CD14-positive monocyte (primary cell): ENCODE measurements at regions not wholly inside any gene's neighbourhood (a gene's known extent, or its start where the extent isn't known, plus 50 kb on each side); places are given as distances from the start of the nearest gene placed in this dataset.

Source experiments
- DNase-seq, 3 donors: peaks; one replicate each; pipeline ENCODE4 v3.0.0-alpha.2; 2011 to 2022
- H2AFZ ChIP-seq: 2 replicates; pipeline ENCODE4 v1.6.0; 2012; ENCODE audit warnings: mild to moderate bottlenecking, low read depth, low read length, inconsistent platforms; ENCODE audit not compliant: insufficient read depth, poor library complexity, severe bottlenecking
- H3K27ac ChIP-seq, 2 donors: 1 replicate in 1 of 2; 2 replicates in 1 of 2; pipeline ENCODE4 v1.5.1; 2012 to 2013; ENCODE audit warnings: low read length in 2 of 2, control low read depth in 1 of 2, inconsistent platforms in 1 of 2, low read depth in 1 of 2, mild to moderate bottlenecking in 1 of 2
- H3K27me3 ChIP-seq, 2 donors: one replicate each; pipeline versions ENCODE4 v1.6.0 to v1.6.1; 2011 to 2013; ENCODE audit warnings: low read length in 2 of 2; ENCODE audit not compliant: control insufficient read depth in 2 of 2, insufficient read depth in 2 of 2
- H3K36me3 ChIP-seq, 2 donors: replicated peaks in 1 of 2; 1 replicate in 1 of 2; 2 replicates in 1 of 2; pipeline versions ENCODE4 v1.5.1 to v1.6.1; 2012 to 2013; ENCODE audit warnings: low read length in 2 of 2, control low read depth in 1 of 2, inconsistent platforms in 1 of 2, mild to moderate bottlenecking in 1 of 2; ENCODE audit not compliant: insufficient read depth in 2 of 2, control insufficient read depth in 1 of 2
- H3K4me1 ChIP-seq, 2 donors: 1 replicate in 1 of 2; 2 replicates in 1 of 2; pipeline versions ENCODE4 v1.5.1 to v1.6.1; 2012 to 2013; ENCODE audit warnings: low read length in 2 of 2, control low read depth in 1 of 2, inconsistent platforms in 1 of 2, mild to moderate bottlenecking in 1 of 2, moderate library complexity in 1 of 2; ENCODE audit not compliant: insufficient read depth in 2 of 2, control insufficient read depth in 1 of 2
- H3K4me2 ChIP-seq: replicated peaks from 2 replicates; pipeline ENCODE3; 2012; ENCODE audit warnings: low read length, moderate library complexity, mild to moderate bottlenecking; ENCODE audit not compliant: poor library complexity, severe bottlenecking; ENCODE audit errors: extremely low read depth
- H3K4me3 ChIP-seq, 3 experiments: fragments of 200-600 bp in 1 of 3; sonication (generic) in 1 of 3; replicated peaks in 1 of 3; 1 replicate in 2 of 3; 2 replicates in 1 of 3; pipeline ENCODE4 v1.5.1; 2011 to 2013; ENCODE audit warnings: low read length in 3 of 3, mild to moderate bottlenecking in 3 of 3, control low read depth in 2 of 3, low read depth in 2 of 3, inconsistent platforms in 1 of 3, moderate library complexity in 1 of 3
- H3K79me2 ChIP-seq: 2 replicates; pipeline ENCODE4 v1.6.0; 2012; ENCODE audit warnings: mild to moderate bottlenecking, control low read depth, inconsistent platforms, low read length, moderate library complexity; ENCODE audit not compliant: insufficient read depth
- H3K9ac ChIP-seq: 2 replicates; pipeline ENCODE4 v1.6.0; 2017; ENCODE audit warnings: low read length, mild to moderate bottlenecking; ENCODE audit not compliant: insufficient read depth, poor library complexity, severe bottlenecking
- H3K9me3 ChIP-seq, 2 donors: replicated peaks in 1 of 2; 1 replicate in 1 of 2; 2 replicates in 1 of 2; pipeline versions ENCODE4 v1.5.1 to v1.6.1; 2012 to 2013; ENCODE audit warnings: low read length in 2 of 2, control low read depth in 1 of 2; ENCODE audit not compliant: control insufficient read depth in 1 of 2, insufficient read depth in 1 of 2
- H4K20me1 ChIP-seq: 2 replicates; pipeline ENCODE4 v1.6.0; 2012; ENCODE audit warnings: mild to moderate bottlenecking, low read length, control low read depth, moderate library complexity; ENCODE audit not compliant: insufficient read depth
- H3K27ac Mint-ChIP-seq, 7 donors: one replicate each; pipeline ENCODE4 v1.8.0; 2020; ENCODE audit warnings: mild to moderate bottlenecking in 7 of 7, mixed read lengths in 7 of 7, moderate library complexity in 6 of 7, inconsistent platforms in 2 of 7
- H3K27me3 Mint-ChIP-seq, 3 donors: one replicate each; pipeline ENCODE4 v1.8.0; 2021 to 2022; ENCODE audit warnings: low read depth in 3 of 3, mild to moderate bottlenecking in 3 of 3, mixed read lengths in 3 of 3, moderate library complexity in 3 of 3, inconsistent platforms in 1 of 3
- H3K36me3 Mint-ChIP-seq, 2 donors: one replicate each; pipeline ENCODE4 v1.8.0; 2020; ENCODE audit warnings: mixed read lengths in 2 of 2, inconsistent platforms in 1 of 2, mild to moderate bottlenecking in 1 of 2
- H3K4me1 Mint-ChIP-seq: one replicate; pipeline ENCODE4 v1.8.0; 2020; ENCODE audit warnings: mild to moderate bottlenecking, mixed read lengths
- H3K4me3 Mint-ChIP-seq, 2 donors: one replicate each; pipeline ENCODE4 v1.8.0; 2020; ENCODE audit warnings: mild to moderate bottlenecking in 2 of 2, mixed read lengths in 2 of 2, moderate library complexity in 1 of 2
- H3K9me3 Mint-ChIP-seq, 7 donors: one replicate each; pipeline ENCODE4 v1.8.0; 2020 to 2022; ENCODE audit warnings: mixed read lengths in 7 of 7, mild to moderate bottlenecking in 6 of 7, moderate library complexity in 6 of 7, inconsistent platforms in 2 of 7
- WGBS: methylation state at CpG from one replicate; pipeline ENCODE4 v1.1.5; 2013; ENCODE audit warnings: missing lambda C conversion rate; ENCODE audit not compliant: insufficient coverage; 5-methylcytosine and 5-hydroxymethylcytosine counted together
- intact Hi-C, 2 donors: fragments of 100-400 bp; cut with micrococcal nuclease; formaldehyde crosslinking; loops; one replicate each; pipeline versions ENCODE4 v1.15.0 to v1.15.1; 2023
- TF ChIP-seq, protein P1 (sequence below): fragments of 200-600 bp; IDR thresholded peaks from one replicate; pipeline ENCODE4 v1.8.0; 2022; ENCODE audit warnings: antibody characterized with exemption, mild to moderate bottlenecking

DNA sequence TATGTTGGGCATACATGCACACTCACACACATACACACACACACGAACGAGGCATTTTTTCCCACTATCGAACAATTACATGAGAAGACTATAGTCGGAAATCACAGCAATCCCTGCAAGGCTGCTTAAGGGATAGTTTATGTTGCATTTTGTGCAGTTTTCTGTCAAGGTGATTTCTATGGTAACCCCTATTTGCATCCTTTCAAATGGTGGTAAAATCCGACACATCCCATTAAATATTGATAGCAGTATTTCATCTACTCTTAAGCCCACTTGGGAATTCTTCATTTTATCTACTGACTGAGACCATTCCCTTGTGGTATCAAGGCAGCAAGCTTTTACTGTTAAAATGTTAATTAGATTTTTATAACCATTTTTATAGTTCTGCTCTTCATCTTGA, 457.8 kb downstream of the HACE1 start:
- DNase-seq: no peak
- H3K36me3 Mint-ChIP-seq: no peaks in the 10 kb centered on the region
- peaks cover 0 to 4% (median 2%) of the 10 kb centered on the region in 7 donors for H3K9me3 Mint-ChIP-seq
- Histone ChIP-seq H4K20me1 (no peaks in the 10 kb centered on the region), H3K4me3 (no peak overlapping the region), H3K4me2 (no peak overlapping the region), H3K4me1 (no peaks in the 10 kb centered on the region), H3K79me2 (no peaks in the 10 kb centered on the region), H2AFZ (no peak overlapping the region), H3K9me3 (no peaks in the 10 kb centered on the region), H3K9ac (no peak overlapping the region), H3K27me3 (no peaks in the 10 kb centered on the region), H3K27ac (no peak overlapping the region), H3K36me3 (no peaks in the 10 kb centered on the region)
- H3K4me3 Mint-ChIP-seq: no peak overlapping the region
- H3K27me3 Mint-ChIP-seq: peaks cover 0 to 2% (median 0%) of the 10 kb centered on the region in 3 donors
- WGBS: no CpG with 5 or more reads among the region's 5 CpGs
- no peak overlapping the region for H3K27ac Mint-ChIP-seq
- intact Hi-C loops: no loop called here
- TF ChIP-seq, protein P1, sequence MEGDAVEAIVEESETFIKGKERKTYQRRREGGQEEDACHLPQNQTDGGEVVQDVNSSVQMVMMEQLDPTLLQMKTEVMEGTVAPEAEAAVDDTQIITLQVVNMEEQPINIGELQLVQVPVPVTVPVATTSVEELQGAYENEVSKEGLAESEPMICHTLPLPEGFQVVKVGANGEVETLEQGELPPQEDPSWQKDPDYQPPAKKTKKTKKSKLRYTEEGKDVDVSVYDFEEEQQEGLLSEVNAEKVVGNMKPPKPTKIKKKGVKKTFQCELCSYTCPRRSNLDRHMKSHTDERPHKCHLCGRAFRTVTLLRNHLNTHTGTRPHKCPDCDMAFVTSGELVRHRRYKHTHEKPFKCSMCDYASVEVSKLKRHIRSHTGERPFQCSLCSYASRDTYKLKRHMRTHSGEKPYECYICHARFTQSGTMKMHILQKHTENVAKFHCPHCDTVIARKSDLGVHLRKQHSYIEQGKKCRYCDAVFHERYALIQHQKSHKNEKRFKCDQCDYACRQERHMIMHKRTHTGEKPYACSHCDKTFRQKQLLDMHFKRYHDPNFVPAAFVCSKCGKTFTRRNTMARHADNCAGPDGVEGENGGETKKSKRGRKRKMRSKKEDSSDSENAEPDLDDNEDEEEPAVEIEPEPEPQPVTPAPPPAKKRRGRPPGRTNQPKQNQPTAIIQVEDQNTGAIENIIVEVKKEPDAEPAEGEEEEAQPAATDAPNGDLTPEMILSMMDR: no peak
- no peaks in the 10 kb centered on the region for H3K4me1 Mint-ChIP-seq

DNA sequence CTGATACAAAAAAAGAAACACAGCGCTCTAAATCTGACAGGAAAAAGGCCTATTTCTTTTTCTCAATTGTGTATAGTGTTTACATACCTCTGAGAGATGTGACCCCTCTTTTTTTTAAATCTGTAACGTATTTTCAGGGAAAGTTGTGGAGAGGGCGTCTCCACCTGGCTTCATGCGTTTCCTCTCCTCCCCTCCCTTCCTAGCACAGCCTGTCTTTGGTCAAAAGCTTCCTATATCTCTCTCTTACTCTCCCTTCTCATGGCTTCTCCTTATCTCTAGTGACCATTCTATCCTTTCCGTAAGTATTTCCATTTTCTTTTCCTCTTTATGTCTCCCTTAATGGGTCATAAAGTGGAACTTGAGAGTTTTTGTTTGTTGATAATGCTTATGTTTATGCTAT, 458.9 kb downstream of the HACE1 start:
- Histone ChIP-seq H3K27me3 (no peaks in the 10 kb centered on the region), H3K79me2 (no peaks in the 10 kb centered on the region), H3K36me3 (no peaks in the 10 kb centered on the region), H3K9ac (no peak overlapping the region), H2AFZ (no peak overlapping the region), H4K20me1 (no peaks in the 10 kb centered on the region), H3K27ac (no peak overlapping the region), H3K4me1 (no peaks in the 10 kb centered on the region), H3K4me2 (no peak overlapping the region), H3K9me3 (no peaks in the 10 kb centered on the region), H3K4me3 (no peak overlapping the region)
- Mint-ChIP-seq H3K27ac (no peak overlapping the region), H3K9me3 (peaks cover 0 to 4% (median 3%) of the 10 kb centered on the region in 7 donors), H3K4me1 (no peaks in the 10 kb centered on the region), H3K27me3 (peaks cover 0 to 2% (median 0%) of the 10 kb centered on the region in 3 donors), H3K36me3 (no peaks in the 10 kb centered on the region), H3K4me3 (no peak overlapping the region)
- TF ChIP-seq, protein P1: no peak
- intact Hi-C loops: no loop called here
- WGBS: no CpG with 5 or more reads among the region's 5 CpGs
- DNase-seq: no peak
